Forelimb muscle (tissue), 1 donor: ENCODE measurements at regions not wholly inside any gene's neighbourhood (a gene's known extent, or its start where the extent isn't known, plus 50 kb on each side); places are given as distances from the start of the nearest gene placed in this dataset.

Experiments used
- DNase-seq: peaks from one replicate; pipeline ENCODE4 v3.0.0-alpha.2; 2013; ENCODE audit warnings: low read depth

DNA sequence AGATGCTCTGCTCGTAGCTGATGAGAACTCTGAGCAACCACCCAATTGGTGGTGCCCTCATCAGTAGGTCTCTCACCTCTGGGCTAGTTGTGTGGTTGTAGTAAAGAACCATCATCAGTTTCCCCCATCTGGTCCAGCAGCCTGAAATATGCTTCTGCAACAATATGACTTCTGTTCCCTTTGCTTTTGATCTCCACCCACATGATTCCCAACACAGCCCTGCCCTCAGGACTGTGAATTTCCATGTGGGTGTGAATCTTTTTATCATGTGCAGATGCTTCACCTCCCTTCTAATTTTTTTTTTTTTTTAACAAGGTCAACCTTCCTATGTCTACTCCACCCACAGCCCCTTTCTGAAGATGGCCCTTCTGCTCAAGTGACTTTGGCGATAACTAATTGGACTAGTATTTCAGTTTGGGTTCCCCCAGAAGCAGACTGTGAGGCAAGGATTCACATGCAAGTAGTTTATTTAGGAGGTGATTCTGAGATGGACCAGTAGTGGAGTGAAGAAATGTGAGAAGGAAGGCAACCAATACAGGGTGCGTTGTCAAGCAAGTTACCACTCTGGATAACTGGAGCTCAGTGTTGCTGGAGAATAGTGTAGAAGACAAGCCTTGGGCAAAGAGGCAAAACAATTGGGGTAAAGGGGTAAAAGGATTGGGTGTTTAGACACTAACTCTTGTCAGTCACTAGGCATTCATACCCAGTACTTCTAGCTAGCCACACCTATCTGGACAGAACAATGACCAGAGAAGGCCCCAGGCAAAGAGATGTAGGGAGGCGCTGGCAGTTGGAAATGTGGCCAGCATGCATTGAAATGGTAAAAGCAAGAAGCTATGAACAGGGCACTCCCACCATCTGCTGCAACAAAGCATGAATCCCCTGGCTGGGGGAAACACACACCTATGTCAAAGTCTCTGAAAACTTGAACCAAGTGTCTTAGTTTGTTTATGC lies 466.2 kb downstream of the BCOR start:
- no peak for DNase-seq

DNA sequence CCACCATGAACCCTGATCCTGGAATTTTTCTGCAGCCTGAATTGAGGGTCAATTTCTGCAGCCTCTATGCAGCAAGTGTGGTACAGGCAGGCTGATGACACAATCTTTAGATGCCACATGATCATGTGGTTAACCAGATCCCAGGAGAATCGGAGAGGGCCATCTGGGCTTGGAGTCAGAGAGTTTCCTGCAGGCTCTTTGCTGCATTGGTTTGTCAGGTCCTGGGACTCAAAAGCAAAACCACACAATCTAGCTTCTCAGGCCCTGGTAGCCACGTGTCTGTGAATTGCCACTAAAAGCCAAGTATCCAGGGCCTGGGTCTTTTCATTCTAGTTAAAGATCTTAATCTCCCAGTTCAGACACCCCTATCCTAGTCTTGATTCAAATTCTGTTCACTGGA lies 464.5 kb downstream of the BCOR start:
- no peak for DNase-seq

DNA sequence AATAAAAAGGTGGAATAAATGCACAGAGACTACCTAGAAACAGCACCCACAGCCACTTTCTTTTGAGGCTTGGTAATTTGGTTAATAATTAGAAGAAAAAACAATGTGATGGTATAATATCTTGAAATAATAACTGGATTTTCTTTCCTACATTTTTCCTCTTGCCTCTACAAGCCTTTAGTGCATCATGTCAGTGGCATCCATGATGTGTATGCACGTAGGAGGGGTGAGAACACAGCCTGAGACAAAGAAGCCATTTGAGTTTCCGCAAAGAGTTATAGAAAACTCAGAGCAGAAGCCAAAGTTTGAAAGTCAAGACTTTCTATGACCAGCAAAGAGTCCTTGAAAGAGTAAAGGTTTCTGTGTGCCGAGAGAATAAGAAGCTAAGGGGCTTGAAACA lies 461.3 kb downstream of the BCOR start:
- no peak for DNase-seq

DNA sequence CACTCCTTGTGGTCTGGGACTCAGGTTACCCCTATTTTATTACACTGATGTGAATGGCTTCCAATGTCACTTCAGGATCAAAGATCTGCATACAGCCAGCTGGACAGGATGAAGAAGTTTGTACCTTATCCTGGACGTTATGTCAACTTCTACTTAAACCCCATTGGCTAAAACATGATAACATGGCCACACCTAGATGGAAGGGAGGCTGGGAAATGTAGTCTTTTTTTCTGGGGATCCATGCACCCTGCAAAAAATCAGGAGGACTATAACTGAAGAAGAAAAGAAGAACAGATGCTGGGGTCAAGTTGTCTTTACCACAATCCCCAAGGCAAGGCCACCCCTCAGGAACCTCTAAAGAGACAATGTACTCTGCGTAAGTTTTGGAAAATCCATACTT lies 459.2 kb downstream of the BCOR start:
- no peak for DNase-seq

DNA sequence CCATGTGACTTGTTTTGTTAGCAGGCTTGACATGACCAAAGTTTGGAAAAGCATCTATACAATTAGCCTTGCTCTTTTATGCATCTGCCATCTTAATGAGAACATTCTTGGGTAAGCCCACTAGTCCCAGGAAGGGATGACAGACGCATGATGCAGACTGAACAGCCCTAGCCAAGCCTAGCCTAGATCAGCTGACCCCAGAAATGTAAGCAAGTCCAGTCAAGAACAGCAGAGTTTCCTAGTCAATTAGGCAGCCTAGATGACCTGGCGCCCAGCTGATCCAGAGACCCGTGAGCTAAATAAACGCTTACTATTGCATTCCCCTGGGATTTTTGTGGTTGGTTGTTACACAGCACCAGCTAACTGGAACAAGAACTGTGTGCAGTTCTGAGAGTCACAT lies 457.9 kb downstream of the BCOR start:
- no peak for DNase-seq

DNA sequence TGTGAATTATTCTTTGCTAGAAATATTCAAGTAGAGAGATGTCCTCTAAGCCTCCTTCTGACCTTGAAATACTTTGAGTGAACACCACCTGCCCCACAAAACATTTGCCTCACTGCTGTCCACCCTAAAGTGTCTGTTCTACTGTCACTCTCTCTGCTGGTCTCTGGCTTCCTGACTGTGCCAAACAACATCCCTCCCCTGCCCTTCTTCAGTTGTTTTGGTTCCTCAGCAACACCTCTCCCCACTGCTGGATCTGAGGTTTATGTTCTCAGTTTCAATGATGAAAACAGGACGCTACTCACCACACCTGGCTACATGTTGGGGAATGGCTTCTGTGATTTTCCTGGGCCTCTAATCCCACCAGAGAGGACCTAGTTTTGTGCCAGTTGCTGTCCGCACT lies 456.9 kb downstream of the BCOR start:
- DNase-seq = no peak

DNA sequence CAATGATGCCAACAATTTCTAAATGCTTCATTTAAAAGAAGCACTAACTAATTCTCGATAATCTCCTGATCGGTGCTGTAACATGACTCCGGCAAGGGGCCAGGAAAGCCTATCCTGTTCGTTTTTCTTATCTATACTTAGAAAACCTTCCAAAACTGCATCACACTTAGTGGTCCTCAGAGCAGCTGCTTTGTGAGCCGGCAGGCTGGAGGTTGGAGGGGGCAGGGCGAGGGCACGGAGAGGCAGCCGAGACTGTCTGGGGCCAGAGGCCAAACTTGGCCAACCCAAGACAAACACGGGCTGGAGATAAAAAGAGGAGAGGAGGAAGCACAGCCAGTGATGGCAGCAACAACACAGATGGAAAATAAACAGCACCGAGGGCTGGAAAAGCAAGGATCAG lies 455.7 kb downstream of the BCOR start:
- DNase-seq = no peak

DNA sequence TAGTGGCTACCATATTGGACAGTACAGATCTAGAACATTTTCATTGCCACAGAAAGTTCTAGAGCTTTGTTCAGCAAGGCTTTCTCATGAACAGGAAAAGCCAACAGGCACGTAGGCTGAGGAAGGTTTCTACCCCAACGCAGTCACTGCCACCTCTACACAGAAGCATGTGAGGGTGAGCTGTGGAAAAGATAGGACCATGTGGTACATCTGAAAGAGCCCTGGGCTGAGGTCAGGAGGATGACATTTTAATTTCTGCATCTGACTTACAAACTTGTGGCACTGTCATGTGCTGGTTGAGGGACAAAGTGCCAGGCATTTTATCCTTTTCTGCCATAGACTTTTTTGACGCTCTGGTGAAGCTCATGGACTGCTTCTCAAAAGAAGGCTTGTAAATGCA lies 454.2 kb downstream of the BCOR start:
- no peak for DNase-seq

DNA sequence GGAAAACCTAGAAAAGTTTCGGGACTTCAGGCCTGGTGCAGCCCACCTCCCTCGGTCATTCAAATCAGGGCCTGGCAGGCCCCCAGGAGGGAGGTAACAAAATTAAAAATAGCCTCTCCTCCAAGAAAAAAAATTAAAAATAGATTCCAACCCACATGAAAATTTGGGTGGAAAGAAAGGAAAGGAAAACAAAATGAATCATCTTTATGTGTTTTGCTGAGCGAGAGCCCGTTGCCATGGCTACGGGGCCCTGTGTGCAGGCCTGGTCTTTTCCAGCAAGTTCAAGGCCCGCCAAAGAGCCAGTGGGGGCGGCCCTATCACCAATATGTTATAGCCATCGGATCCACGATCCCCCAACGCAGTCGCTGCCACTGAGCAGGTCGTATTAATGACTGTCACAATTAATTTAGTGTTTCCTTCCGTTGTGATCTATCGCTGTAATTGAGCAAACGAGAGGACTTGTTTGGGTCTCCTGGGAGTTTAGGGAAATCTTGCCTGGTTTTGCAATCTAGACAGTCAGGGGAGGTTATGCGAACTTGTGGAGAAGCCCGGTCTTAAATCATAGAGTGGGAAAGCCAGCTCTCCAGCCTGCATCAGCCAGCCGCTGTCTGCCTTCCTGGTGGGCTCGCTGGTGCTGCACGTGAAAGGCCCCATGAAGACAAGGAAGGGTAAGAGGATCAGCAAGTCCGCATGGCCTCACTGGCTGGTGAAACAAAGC lies 452.4 kb downstream of the BCOR start:
- peak; percentile 51 for DNase-seq

DNA sequence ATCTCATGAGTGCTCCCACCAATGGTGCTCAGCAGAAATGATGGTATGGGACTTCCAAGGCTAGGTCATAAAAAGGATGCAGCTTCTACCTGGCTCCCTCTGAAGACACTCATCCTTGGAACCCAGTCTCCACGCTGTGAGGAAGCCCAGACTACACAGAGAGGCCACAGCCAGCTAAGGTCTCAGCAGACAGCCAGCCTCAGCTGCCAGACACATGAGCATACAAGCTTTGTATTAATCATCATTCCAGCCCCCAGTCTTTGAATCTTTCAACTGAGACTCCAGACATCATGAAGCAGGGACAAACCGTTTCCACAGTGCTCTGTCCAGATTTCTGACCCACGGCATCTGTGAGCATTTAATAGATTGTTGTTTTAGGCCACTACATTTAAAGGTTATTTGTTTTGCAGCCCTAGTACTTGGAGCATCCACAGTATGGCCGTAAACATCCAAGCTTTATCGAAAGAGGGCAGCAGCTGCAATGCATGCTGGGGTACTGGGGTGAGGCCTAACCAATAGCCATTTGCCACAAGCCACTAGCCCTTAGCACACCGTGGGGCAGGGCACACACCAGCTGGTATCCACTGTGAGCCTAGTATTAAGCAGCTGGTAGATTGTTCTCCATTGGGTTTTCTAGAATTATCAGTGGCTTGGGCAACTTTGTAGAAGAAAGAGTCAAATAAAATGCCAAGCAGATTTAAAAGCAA lies 449.1 kb downstream of the BCOR start:
- no peak for DNase-seq

DNA sequence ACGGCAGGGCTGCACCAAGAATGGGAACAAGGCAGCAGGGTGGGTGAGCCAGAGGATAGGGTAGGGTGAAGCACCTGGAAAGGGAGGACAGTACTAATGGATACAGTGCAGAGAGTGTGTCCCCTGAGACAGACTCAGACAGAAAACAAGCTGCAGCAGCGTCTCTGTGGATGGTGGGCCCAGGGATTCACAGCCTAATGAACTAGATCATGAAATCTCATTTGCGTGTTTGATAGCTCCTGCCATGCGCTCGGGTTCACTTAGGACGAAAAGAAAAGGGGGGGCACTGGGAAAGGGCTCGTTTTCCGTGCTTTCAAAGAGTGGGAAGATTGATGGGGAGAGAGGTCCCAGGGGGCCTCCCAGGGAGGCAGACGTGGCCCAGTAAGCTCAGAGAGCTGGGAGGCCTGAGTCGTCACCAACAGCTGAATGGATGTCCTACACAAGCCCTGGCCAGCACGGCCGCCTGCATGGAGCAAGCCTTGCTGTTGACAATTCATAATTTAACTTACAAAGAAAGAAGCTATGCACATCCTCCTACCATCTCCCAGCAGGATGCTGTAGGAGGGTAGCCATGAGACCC lies 446.9 kb downstream of the BCOR start:
- DNase-seq = no peak

DNA sequence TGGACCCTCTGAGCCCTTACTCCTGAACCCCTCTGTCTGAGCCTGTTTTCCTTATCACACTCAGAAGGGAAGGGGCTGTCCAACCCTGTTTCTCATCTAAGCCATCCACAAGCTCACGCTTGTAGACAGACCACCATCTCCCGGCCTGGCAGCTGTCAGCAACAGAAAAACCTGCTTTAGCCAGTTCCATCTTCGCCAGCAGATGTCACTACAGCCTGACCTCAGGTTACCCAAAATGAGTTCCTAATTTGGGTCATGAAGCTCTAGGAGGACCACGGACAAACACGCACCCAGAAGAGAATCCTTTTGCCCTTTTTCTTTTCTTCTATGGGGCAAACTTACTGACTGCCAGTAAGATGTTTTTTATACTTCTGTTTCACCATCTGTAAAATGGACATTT lies 445.4 kb downstream of the BCOR start:
- DNase-seq = no peak

DNA sequence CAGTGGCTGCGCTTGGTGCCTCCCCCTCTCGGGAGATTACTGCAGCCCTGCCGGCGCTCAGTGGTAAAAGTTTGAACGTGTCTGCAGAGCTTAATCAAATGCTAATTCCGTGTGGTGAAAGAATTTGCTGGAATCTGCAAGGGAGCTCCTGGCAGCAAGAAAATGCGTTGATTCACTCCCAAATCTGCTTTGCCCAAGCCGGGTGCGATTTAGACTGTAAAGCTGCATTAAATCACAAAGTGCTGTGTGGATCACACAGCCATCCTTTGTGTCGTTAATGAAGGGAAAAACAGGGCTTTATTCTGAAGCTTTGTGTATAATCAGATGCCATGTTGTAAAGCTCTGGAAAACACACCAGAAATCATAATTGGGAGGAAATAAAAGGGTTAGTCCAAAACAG lies 444.1 kb downstream of the BCOR start:
- DNase-seq = no peak

DNA sequence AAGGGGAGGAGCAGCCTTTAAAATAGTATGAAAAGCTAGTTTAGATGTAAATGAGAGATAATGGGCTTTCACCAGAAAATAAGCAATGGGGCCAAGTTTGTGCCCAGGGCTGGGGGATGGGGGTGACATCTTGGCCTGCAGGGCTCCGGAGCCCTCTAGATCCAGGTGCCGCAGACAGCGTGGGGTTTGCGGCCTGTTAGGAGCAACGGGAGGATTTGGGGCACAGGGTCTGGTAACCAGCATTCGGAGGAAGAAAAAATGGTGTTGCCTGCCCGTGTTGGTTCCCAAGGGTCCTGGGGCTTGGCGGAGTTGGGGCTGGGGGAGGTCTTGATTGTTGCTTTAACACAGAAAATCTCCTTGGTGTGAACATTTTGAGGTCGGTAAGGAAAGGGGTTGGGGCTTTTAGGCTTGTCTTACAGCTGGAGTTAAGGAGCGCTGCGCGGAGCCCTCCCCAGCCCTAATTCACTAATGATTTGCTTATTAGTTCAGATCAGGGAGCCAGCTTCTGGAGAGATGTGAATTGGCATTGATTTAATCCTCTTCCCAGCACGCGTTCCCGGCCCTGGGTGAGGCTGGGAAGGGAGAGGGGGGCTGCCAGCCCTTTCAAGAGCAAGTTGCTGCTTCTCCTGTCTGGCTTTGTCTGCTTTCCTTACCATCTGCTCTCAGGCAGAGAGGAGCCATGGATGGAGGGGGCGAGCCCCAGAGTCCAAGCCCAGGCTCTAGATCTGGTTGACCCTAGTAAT lies 443.4 kb downstream of the BCOR start:
- no peak for DNase-seq

DNA sequence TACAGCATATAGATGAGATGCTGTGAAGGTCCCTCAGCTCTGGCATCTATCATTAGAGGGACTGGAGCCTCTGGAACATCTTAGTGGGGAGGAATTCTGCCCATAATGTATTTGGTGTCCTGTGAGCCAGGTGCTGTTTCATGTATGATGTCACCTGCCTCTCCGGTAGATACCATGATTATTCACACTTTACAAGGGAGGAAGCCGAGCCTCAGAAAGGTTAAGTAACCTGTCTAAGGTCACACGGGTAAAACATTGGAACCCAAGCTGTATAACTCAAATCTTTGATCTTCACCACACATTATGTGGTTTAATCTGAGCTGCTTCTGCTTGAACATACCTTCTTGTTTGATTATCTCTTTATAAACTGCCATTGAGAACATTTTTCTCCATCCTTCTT lies 442.8 kb downstream of the BCOR start:
- no peak for DNase-seq

DNA sequence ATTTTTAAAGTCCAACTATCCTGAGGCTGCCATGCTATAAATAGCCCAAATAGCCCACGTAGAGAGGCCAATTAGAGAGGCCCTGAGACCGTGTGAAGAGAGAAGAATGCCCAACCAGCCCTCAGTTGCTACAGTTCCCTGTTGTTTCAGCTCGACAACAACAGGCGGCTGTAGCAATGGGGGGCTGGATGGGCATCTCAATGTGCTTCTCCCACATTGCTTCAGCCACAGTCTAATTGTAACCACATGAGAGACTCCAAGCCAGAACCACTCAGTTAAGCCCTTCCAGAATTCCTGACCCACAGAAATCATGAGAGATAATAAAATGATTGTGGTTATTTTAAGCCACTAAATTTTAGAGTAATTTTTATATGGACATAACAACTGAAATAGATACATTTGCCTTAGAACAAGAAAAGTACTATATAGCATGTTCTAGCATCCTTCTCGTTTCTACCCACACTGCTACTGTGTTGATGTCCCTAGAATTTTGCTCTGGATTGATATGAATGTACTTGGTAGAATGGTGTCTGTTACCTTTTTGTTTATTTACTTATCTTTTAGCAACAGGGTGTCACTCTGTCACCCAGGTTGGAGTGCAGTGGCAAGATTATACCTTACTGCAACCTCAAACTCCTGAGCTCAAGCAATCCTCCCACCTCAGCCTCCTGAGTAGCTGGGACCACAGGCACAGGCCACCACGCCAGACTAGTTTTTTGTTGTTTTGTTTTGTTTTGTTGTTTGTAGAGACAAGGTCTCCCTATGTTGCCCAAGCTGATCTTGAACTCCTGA lies 436.4 kb downstream of the BCOR start:
- DNase-seq = no peak

DNA sequence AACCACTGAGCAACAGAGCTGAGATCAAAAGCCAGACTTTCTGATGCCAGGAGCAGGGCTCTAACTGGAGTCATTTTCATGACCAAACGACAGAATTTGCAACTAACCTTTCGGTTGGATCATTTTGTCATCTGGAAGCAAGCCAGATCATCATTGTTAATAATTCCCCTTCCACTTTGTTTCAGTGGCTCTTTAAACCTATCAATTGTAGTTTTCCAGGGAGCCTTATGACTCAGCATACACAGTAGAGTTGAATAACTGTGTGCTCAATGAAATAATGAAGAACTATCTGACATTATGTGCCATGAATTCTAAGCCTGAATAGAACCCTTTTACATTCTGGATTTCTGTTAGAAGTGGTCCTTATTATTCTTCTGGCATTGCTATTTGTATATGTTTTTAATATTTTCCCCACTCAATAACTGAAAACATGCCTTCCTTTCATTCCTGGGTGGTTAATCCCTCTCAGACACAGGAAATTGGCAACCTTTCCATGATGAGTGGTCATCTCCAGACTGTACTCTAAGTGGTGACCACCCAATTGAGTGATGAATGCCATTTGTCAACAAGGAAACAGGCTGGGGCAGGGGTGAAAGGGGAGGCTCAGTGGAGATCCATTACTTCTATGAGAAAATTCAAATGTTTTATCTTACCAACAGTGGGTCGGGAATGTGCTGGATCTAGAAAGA lies 431.8 kb downstream of the BCOR start:
- DNase-seq = no peak

DNA sequence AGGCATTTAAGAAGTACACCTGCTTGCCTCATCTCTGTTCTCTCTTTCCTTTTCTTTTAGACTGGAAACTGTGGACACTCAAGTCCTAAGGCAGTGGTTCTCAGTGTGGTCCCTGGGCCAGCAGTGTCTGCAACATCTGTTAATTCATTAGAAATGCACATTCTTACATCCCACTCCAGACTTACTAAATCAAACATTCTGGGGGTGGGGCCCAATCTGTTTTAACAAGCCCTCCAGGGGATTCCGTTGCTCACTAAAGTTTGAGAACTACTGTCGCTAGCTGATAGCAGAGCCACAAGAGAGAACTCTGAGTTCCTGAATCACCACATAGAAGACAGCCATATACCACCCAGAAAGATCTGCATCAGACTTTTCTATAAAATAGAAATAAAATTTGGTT lies 430.6 kb downstream of the BCOR start:
- DNase-seq = no peak

DNA sequence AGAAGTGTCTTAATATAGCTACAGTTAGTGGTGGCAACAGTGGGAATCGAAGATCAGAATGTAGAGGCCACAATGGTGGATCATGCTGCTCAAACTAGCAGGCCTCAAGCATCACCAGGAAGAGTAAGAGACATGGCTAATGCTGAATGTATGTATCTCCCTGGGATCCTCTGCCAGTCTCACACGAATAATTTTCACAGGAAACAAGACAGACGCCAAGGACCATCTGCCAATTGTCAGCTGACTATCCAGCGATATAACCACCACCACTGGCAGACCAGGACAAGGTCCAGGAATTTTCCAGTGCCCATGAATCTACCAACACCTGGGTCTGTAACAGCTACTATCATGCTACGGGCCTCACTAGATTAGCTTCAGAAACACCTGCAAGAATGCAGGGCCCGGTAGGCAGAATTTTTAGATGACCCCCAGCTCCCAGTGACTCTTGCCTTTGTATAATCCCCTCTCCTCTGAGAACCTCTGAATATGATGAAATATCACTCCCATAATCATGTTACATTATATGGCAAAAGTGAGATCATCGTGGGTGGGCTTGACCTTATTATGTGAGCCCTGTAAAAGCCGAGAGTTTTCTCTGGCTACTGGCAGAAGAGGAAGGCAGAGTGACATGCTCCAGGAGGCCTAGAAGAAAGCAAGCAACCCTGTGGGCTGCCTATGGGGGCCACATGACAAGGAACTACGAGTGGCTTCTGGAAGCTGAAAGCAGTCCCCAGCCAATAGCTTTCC lies 429.8 kb downstream of the BCOR start:
- DNase-seq = no peak
